ENCODE measurements at regions not wholly inside any gene's neighbourhood (a gene's known extent, or its start where the extent isn't known, plus 50 kb on each side); places are given as distances from the start of the nearest gene placed in this dataset.

DNA sequence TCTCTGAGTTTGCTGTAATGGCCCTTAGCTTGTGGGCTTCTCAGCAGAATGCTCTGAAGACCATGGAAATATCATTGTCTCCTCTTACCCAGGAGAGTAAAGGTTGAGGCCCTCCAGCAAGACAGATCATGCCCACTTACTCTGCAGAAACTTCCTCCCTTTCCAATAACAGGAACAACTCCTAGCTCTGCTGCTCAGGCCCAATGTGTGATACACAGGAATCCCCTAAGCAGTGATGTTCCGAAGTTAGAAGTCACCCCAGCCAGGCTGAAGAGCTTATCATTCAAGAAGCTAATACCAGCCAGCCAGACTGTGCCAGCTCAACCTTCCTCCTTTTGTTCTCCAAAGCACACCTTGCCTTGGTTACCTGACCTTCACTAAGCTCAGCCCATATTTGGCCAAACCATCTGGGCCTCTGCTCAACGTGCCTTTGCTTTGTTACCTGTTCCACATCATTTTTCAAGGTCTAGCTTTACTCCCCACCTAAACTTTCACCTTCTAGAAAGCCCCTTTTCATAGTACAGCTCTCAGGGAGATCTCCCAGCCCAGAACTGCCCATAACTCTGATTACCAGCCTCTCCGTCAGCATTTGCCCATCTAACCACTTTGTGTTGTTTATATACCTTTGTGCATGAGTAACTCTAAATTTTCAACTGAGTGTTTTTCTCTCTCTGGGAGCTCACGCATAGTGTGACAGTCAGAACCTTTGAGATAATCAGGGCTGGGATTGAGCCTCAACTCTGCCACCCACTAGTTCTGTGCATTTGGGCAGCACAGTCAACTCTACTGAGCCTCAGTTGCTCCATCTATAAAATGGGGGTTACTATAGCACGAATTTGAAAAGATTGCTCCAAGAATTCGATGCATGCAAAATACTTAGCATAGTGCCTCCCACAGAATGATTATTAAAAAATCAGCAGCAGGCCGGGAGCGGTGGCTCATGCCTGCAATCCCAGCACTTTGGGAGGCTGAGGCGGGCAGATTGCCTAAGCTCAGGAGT lies 107.6 kb upstream of the CPEB4 start:
- TF ChIP-seq POLR2AphosphoS5 (IDR thresholded peaks at IDR 0.05; ENCODE audit: borderline replicate concordance, low read depth, low read length) (no peak), EZH2 (IDR thresholded peaks at IDR 0.05) (no peak)

All from SK-N-MC (cell line).